HepG2 (cell line): ENCODE measurements at regions not wholly inside any gene's neighbourhood (a gene's known extent, or its start where the extent isn't known, plus 50 kb on each side); places are given as distances from the start of the nearest gene placed in this dataset.

ENCODE experiments used
- ARNT2 ChIP-seq: sonication (generic); formaldehyde crosslinking; IDR thresholded peaks from 2 replicates; pipeline ENCODE4 v1.8.0; 2022; ENCODE audit warnings: mild to moderate bottlenecking, low read depth, missing genetic modification reagents, moderate library complexity
- BORCS8-MEF2B ChIP-seq: sonication (generic); formaldehyde crosslinking; IDR thresholded peaks from 2 replicates; pipeline ENCODE4 v1.8.0; 2022; ENCODE audit warnings: mild to moderate bottlenecking, missing genetic modification reagents
- ELF3 ChIP-seq: IDR thresholded peaks from 2 replicates; pipeline ENCODE4 v1.6.1; 2016; ENCODE audit warnings: missing genetic modification reagents, missing compliant biosample characterization
- HOXA7 ChIP-seq: sonication (generic); formaldehyde crosslinking; IDR thresholded peaks from 2 replicates; pipeline ENCODE4 v1.8.1; 2022; ENCODE audit warnings: mild to moderate bottlenecking, missing genetic modification reagents, moderate library complexity
- MTF2 ChIP-seq: sonication (generic); formaldehyde crosslinking; IDR thresholded peaks from 2 replicates; pipeline ENCODE4 v1.5.0; 2020; ENCODE audit warnings: missing genetic modification reagents, borderline replicate concordance
- NR2F1 ChIP-seq, 2 experiments: fragments of 450-650 bp in 1 of 2; formaldehyde crosslinking in 1 of 2; IDR thresholded peaks; 2 replicates each; pipeline versions ENCODE4 v1.5.0 to v1.6.1; 2016 to 2020; ENCODE audit warnings: mild to moderate bottlenecking in 1 of 2, missing compliant biosample characterization in 1 of 2, missing genetic modification reagents in 1 of 2, moderate library complexity in 1 of 2
- RNF2 ChIP-seq: fragments of 450-650 bp; conservative IDR thresholded peaks from 2 replicates; pipeline ENCODE4 v1.6.1; 2016; ENCODE audit warnings: low read depth
- TBP ChIP-seq: sonication (generic); formaldehyde crosslinking; IDR thresholded peaks from 2 replicates; pipeline ENCODE4 v1.5.0; 2020; ENCODE audit warnings: missing genetic modification reagents
- ZNF274 ChIP-seq: sonication (generic); formaldehyde crosslinking; IDR thresholded peaks from 2 replicates; pipeline ENCODE4 v1.5.1; 2020; ENCODE audit warnings: mild to moderate bottlenecking, missing genetic modification reagents
- ZNF546 ChIP-seq: sonication (generic); formaldehyde crosslinking; conservative IDR thresholded peaks from 2 replicates; pipeline ENCODE4 v1.8.1; 2023; ENCODE audit warnings: mild to moderate bottlenecking, missing genetic modification reagents
- TF ChIP-seq, protein P1 (sequence below): IDR thresholded peaks from 2 replicates; pipeline ENCODE4 v1.6.1; 2018; ENCODE audit warnings: missing genetic modification reagents
- TF ChIP-seq, protein P2 (sequence below): IDR thresholded peaks from 2 replicates; pipeline ENCODE4 v1.6.1; 2016; ENCODE audit warnings: low read depth, missing genetic modification reagents, missing compliant biosample characterization
- TF ChIP-seq, protein P3 (sequence below): sonication (generic); formaldehyde crosslinking; IDR thresholded peaks from 2 replicates; pipeline ENCODE4 v1.8.0; 2023; ENCODE audit warnings: mild to moderate bottlenecking, missing genetic modification reagents

DNA sequence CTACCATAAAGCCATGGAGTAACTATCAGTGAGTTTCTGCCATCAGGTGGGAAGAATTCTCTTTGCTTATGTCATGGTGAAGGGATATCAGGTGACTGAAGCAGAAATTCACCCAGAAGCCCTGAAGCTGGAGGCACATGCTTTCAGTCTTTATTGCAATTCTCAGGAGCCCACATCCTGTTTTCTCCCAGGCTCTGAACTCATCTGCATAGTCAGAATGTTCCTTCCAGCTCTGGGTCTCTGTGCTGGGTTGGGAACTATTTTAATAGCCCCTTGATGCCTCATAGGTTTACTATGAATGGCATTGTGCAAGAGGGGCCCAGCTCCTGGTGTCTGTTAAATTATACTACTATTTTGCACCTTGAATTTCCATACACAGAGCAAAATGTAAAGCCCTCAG lies 198.4 kb upstream of the SOX9 start (continued):
- TF ChIP-seq, protein P1, sequence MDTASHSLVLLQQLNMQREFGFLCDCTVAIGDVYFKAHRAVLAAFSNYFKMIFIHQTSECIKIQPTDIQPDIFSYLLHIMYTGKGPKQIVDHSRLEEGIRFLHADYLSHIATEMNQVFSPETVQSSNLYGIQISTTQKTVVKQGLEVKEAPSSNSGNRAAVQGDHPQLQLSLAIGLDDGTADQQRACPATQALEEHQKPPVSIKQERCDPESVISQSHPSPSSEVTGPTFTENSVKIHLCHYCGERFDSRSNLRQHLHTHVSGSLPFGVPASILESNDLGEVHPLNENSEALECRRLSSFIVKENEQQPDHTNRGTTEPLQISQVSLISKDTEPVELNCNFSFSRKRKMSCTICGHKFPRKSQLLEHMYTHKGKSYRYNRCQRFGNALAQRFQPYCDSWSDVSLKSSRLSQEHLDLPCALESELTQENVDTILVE (CRISPR knock-in tag): no peak
- TF ChIP-seq MTF2 (CRISPR knock-in tag) (no peak), TBP (CRISPR knock-in tag) (no peak), ZNF274 (no peak), NR2F1 (CRISPR knock-in tag; IDR thresholded peaks at IDR 0.05) (no peak), BORCS8-MEF2B (CRISPR knock-in tag) (no peak), ARNT2 (CRISPR knock-in tag) (no peak), ZNF546 (no peak), RNF2 (no peak), ELF3 (CRISPR knock-in tag) (no peak), HOXA7 (CRISPR knock-in tag) (no peak)
- TF ChIP-seq, protein P2, sequence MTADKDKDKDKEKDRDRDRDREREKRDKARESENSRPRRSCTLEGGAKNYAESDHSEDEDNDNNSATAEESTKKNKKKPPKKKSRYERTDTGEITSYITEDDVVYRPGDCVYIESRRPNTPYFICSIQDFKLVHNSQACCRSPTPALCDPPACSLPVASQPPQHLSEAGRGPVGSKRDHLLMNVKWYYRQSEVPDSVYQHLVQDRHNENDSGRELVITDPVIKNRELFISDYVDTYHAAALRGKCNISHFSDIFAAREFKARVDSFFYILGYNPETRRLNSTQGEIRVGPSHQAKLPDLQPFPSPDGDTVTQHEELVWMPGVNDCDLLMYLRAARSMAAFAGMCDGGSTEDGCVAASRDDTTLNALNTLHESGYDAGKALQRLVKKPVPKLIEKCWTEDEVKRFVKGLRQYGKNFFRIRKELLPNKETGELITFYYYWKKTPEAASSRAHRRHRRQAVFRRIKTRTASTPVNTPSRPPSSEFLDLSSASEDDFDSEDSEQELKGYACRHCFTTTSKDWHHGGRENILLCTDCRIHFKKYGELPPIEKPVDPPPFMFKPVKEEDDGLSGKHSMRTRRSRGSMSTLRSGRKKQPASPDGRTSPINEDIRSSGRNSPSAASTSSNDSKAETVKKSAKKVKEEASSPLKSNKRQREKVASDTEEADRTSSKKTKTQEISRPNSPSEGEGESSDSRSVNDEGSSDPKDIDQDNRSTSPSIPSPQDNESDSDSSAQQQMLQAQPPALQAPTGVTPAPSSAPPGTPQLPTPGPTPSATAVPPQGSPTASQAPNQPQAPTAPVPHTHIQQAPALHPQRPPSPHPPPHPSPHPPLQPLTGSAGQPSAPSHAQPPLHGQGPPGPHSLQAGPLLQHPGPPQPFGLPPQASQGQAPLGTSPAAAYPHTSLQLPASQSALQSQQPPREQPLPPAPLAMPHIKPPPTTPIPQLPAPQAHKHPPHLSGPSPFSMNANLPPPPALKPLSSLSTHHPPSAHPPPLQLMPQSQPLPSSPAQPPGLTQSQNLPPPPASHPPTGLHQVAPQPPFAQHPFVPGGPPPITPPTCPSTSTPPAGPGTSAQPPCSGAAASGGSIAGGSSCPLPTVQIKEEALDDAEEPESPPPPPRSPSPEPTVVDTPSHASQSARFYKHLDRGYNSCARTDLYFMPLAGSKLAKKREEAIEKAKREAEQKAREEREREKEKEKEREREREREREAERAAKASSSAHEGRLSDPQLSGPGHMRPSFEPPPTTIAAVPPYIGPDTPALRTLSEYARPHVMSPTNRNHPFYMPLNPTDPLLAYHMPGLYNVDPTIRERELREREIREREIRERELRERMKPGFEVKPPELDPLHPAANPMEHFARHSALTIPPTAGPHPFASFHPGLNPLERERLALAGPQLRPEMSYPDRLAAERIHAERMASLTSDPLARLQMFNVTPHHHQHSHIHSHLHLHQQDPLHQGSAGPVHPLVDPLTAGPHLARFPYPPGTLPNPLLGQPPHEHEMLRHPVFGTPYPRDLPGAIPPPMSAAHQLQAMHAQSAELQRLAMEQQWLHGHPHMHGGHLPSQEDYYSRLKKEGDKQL (CRISPR knock-in tag): no peak
- TF ChIP-seq, protein P3, sequence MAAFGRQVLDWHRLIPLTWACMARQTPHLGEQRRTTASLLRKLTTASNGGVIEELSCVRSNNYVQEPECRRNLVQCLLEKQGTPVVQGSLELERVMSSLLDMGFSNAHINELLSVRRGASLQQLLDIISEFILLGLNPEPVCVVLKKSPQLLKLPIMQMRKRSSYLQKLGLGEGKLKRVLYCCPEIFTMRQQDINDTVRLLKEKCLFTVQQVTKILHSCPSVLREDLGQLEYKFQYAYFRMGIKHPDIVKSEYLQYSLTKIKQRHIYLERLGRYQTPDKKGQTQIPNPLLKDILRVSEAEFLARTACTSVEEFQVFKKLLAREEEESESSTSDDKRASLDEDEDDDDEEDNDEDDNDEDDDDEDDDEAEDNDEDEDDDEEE: no peak
